IPS-15b (cell line): ENCODE measurements at regions not wholly inside any gene's neighbourhood (a gene's known extent, or its start where the extent isn't known, plus 50 kb on each side); places are given as distances from the start of the nearest gene placed in this dataset.
"Not testable (repeated sequence)": the region's sequence is repeated elsewhere in the genome, so short reads cannot be mapped to it uniquely, and the experiment has no call there.

ENCODE experiments used
- H3K27me3 ChIP-seq: one replicate; pipeline ENCODE4 v1.6.1; 2013; ENCODE audit warnings: low read length; ENCODE audit not compliant: control insufficient read depth, insufficient read depth
- H3K36me3 ChIP-seq: one replicate; pipeline ENCODE4 v1.6.1; 2013; ENCODE audit warnings: low read length; ENCODE audit not compliant: control insufficient read depth, insufficient read depth
- H3K4me1 ChIP-seq: one replicate; pipeline ENCODE4 v1.6.1; 2013; ENCODE audit warnings: mild to moderate bottlenecking, low read length; ENCODE audit not compliant: control insufficient read depth, insufficient read depth
- H3K4me3 ChIP-seq: one replicate; pipeline ENCODE4 v1.5.1; 2013; ENCODE audit warnings: low read depth, low read length
- H3K9ac ChIP-seq: one replicate; pipeline ENCODE4 v1.6.1; 2013; ENCODE audit warnings: low read depth, mild to moderate bottlenecking, low read length
- H3K9me3 ChIP-seq: one replicate; pipeline ENCODE4 v1.6.1; 2013; ENCODE audit warnings: mild to moderate bottlenecking, low read length; ENCODE audit not compliant: control insufficient read depth, insufficient read depth

DNA sequence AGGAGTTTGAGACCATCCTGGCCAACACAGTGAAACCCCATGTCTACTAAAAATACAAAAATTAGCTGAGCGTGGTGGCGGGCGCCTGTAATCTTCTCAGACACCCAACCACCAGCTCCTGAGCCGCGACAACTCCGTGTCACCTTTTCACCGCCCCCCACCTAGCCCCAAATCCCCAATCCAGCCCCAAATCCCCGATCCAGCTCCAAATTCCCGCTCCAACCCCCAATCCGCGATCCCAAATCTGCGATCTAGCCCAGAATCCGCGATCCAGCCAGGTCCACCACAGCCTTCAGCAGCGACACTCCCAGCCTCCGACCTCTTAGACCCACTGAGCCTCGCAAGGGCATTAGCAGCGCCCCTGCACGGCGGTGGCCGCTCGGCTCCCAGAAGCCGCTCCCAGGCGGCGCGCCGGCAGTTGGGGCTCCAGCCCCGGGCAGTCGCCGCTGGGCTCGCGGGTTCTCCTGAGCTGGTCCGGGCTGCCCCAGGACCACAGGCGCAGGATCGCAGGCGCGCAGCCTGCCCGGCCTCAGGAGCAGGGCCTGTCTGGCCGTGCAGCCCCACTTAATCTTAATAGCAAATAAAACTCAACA, 4469.9 kb upstream of the OR11H1 start:
- H3K36me3 ChIP-seq, H3K4me1 ChIP-seq, H3K27me3 ChIP-seq, H3K9ac ChIP-seq, H3K4me3 ChIP-seq: not testable (repeated sequence)
- peaks cover 32% of the 10 kb centered on the region for H3K9me3 ChIP-seq

DNA sequence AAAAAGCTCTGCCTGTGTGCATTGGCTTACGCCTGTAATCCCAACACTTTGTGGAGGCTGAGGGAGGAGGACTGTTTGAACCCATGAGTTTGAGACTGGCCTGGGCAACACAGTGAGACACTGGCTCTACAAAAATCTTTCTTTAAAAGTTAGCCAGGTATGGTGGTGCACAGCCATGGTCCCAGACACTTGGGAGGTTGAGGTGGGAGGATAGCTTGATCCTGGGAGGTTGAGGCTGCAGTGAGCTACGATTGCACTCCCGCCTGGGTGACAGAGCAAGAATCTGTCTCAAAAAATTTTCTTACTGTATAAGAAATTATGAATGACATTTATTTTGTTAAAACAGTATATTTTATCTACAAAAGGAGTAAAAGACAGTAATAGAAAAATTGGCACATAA, 4468.9 kb upstream of the OR11H1 start:
- H3K27me3 ChIP-seq, H3K36me3 ChIP-seq, H3K4me3 ChIP-seq, H3K4me1 ChIP-seq, H3K9ac ChIP-seq: not testable (repeated sequence)
- peaks cover 36% of the 10 kb centered on the region for H3K9me3 ChIP-seq

DNA sequence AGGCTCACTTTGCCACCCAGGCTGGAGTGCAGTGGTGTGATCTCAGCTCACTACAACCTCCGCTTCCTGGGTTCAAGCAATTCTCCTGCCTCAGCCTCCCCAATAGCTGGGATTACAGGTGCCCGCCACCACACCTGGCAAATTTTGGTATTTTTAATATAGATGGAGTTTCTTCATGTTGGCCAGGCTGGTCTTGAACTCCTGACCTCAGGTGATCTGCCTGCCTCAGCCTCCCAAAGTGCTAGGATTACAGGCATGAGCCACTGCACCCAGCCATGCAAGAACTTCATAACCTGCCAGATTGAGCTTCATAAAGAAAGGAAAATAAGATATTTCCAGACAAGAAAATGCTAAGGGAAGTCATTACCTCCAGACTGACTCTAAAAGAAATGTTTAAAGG, 4467.2 kb upstream of the OR11H1 start:
- not testable (repeated sequence) for H3K4me3 ChIP-seq, H3K27me3 ChIP-seq, H3K36me3 ChIP-seq, H3K9ac ChIP-seq, H3K4me1 ChIP-seq
- H3K9me3 ChIP-seq, result peaks cover 26% of the 10 kb centered on the region

DNA sequence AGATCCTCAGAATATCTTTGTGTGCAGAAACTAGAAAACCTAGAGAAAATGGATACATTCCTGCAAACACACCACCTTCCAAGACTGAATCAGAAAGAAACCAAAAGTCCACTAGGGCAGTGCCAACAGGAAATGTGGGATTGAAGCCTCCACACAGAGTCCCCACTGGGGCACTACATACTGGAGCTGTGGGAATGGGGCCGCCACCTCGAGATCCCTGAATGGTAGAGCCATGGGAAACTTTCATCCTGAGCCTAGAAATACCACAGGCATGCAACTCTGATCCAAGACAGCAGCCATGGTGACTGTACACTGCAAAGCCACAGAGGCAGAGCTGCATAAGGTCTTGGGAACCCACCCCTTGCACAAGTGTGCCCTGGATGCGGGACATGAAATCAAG, 4465.5 kb upstream of the OR11H1 start:
- H3K4me1 ChIP-seq, H3K9ac ChIP-seq, H3K27me3 ChIP-seq, H3K36me3 ChIP-seq, H3K4me3 ChIP-seq: not testable (repeated sequence)
- H3K9me3 ChIP-seq, result peaks cover 18% of the 10 kb centered on the region

DNA sequence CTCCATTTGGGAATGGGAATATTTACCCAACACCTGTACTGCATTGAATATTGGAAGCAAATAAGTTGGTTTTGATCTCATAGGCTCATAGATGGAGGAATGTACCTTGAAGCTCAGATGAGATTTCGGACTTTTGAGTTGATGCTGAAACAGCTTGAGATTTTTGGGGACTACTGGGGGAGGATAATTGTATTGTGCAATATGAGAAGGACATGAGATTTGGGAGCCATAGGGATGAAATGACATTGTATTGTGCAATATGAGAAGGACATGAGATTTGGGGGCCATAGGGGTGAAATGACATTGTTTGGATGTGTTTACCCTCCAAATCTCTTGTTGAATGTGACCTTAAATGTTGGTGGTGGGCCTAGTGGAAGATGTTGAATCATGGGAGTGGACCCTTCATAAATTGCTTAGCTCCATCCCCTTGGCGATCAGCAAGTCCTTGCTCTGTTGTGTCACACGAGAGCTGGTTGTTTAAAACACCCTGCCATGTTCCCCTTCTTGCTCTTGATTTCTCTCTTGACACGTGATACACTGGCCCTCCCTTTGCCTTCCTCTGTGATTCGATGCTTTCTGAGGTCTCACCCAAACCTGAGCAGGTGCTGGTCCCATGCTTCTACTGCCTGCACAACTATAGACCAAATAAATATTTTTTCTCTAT, 4464.8 kb upstream of the OR11H1 start:
- not testable (repeated sequence) for H3K9ac ChIP-seq

DNA sequence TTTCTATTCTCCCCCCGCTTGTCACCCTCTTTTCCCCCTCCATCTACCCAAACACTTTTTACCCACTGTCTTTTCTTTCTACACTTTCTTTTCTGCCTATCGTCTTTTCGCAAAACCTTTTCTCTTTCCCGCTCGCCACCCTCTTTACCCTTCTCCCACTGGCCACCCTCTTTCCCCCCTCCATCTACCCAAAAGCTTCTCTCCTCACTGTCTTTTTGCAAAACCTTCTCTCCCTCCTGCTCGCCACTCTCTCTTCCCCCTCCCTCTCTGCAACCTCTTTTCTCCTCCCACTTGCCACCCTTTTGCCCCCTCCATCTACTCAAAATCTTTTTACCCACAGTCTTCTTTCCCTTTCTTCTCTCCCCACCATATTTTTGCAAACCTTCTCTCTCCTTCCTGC, 4462.8 kb upstream of the OR11H1 start:
- not testable (repeated sequence) for H3K9ac ChIP-seq, H3K27me3 ChIP-seq, H3K4me1 ChIP-seq, H3K4me3 ChIP-seq, H3K36me3 ChIP-seq
- peaks cover 22% of the 10 kb centered on the region for H3K9me3 ChIP-seq

More for the DNA sequence above, 4464.8 kb upstream of the OR11H1 start:
- H3K4me1 ChIP-seq, H3K27me3 ChIP-seq, H3K4me3 ChIP-seq, H3K36me3 ChIP-seq: not testable (repeated sequence)
- H3K9me3 ChIP-seq, result peaks cover 19% of the 10 kb centered on the region

DNA sequence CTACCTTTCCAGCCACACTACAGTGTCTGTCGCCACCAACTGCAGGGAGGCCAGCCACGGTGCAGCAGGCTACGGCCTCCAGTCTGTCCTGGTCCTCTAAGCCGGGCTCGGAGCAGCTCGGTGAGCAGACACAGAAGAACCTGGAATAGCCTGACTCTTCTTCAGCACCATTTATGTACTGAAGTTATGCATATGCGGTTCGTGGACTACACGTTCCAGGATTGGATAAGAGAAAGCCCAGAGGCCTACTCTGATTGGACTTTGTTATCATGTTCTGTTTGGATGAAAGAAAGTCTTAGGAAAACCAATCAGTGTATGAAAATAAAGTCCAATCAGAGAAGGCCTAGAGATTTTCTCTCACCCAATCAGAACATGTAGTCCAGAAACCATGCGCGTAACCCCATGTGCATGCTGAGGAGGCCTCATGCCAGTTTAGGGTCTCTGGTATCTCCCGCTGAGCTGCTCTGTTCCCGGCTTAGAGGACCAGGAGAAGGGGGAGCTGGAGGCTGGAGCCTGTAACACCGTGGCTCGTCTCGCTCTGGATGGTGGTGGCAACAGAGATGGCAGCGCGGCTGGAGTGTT, 4462.0 kb upstream of the OR11H1 start:
- H3K9me3 ChIP-seq, result peaks cover 19% of the 10 kb centered on the region
- H3K4me1 ChIP-seq, H3K27me3 ChIP-seq, H3K4me3 ChIP-seq, H3K9ac ChIP-seq, H3K36me3 ChIP-seq: not testable (repeated sequence)

DNA sequence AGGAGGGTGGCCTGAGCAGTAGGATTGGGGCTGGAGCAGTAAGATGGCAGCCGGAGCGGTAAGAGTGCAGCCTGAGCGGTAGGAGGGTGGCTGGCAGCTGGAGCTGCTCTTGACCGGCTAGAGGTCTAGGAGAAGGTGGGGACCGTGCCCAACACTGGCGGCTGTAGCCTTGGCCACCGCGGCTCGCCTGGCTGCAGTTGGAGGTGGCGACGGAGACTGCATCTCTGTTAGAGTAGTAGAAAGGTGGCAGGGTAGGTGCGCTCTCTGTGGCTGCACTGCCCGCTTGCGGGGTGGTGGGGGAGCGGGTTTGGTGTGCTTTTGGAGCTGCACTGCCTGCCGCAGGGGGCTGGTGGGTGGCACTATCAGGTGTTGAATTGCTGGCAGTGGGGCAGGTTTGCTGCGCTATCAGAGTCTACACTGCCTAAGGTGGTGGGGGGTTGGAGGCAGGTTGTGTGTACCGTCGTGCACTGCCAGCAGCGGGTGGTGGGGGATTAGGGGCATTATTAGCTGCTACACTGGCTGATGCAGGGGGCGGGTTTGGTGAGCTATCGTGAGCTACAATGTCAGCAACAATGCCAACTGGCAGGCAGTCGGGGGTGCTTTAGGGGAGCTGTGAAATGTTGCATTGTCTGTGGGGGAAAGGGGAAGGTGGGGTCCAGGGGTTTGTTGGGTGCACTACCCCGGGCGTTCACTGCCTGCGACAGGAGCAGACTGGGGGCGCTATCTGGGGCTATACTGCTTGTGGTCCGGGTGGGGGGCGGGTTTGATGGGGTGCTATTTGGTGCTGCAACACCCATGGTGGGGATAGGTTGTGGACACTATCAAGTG, 4461.3 kb upstream of the OR11H1 start:
- Histone ChIP-seq H3K9me3 (peaks cover 17% of the 10 kb centered on the region), H3K27me3 (no peaks in the 10 kb centered on the region), H3K36me3 (no peaks in the 10 kb centered on the region), H3K4me1 (no peaks in the 10 kb centered on the region), H3K4me3 (no peak overlapping the region), H3K9ac (no peak overlapping the region)

DNA sequence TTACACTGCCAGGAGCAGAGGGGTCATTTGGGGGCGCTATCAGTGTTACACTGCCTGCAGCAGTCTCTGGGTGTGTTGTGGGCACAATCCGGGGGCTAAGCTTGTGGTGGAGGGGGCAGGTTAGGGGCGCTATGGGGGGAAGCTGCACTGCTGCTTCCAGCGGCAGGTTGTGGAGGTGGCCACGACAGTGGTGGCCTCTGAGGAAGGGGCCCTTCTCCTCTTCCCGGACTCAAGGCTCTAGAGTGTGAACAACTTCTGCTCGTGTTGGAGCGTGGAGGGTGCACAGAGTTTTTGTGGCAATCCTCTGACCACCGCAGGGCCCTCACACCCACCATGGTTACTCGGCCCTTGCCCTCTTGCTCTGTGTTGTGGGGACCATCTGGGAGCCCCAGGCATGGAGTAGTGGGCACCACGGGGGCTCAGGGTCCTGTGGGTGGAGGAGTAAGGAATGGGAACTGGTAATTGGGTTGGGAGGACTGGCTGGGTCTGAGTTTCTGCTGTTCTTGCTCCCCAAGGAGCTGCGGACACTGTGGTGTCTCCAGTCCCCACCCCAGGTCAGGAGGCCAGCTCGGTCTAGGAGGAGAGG, 4460.6 kb upstream of the OR11H1 start:
- H3K9me3 ChIP-seq, result peaks cover 17% of the 10 kb centered on the region
- H3K36me3 ChIP-seq, H3K9ac ChIP-seq, H3K4me3 ChIP-seq, H3K4me1 ChIP-seq, H3K27me3 ChIP-seq: not testable (repeated sequence)

DNA sequence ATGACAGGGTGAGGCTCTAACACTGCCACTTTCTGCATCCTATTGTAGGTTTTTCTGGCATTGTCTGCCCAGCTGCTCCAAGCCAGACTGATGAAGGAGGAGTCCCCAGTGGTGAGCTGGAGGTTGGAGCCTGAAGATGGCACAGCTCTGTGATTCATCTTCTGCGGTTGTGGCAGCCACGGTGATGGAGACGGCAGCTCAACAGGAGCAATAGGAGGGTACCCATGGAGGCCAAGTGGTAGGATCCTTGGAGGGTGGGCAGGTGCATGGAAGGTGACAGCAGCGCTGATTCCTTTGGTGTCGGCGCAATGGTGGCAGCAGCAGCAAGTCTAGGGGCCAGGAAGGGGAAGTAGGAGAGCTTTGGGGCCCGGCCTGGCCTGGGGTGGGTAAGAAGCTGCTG, 4460.1 kb upstream of the OR11H1 start:
- not testable (repeated sequence) for H3K27me3 ChIP-seq, H3K4me3 ChIP-seq, H3K36me3 ChIP-seq, H3K9ac ChIP-seq, H3K4me1 ChIP-seq
- H3K9me3 ChIP-seq, result peaks cover 17% of the 10 kb centered on the region

DNA sequence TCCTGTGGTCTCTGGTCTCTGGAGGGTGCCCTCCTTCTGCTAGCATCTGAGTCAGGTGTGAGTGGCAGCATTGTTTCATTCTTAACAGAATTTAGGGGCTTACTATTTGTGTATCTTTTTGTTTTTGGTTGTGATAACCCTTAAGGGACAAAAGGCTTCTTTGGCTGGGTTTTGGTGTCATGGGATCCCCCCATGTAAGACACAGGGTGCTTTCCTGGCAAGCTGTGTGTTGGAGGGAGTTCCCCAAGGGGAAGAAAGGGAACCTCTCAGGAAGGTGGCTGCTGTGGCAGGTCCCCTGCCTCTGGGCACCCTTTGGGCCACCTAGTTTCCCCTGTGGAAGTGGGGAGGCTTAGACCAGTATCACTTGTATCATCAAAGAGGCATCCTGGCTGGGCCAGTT, 4459.6 kb upstream of the OR11H1 start:
- not testable (repeated sequence) for H3K4me1 ChIP-seq
- peaks cover 12% of the 10 kb centered on the region for H3K9me3 ChIP-seq

More for the DNA sequence above, 4459.6 kb upstream of the OR11H1 start:
- not testable (repeated sequence) for H3K36me3 ChIP-seq, H3K27me3 ChIP-seq, H3K9ac ChIP-seq, H3K4me3 ChIP-seq
